Activated CD4-positive, CD25-positive, alpha-beta regulatory T cell treated with anti-CD3 and anti-CD28 coated beads, Interleukin-2, amount 50 U/mL, for 24 hours (primary cell): ENCODE measurements at regions not wholly inside any gene's neighbourhood (a gene's known extent, or its start where the extent isn't known, plus 50 kb on each side); places are given as distances from the start of the nearest gene placed in this dataset.
"Not testable (repeated sequence)": the region's sequence is repeated elsewhere in the genome, so short reads cannot be mapped to it uniquely, and the experiment has no call there.

Experiments used
- ATAC-seq, 2 donors: fragments of 150-1000 bp; cut with Tn5 transposase; one replicate each; pipeline ENCODE4 v1.10.0; 2021; ENCODE audit warnings: mild to moderate bottlenecking in 1 of 2, moderate library complexity in 1 of 2

GRCh38 chr7:125971656-125972055 lies 1042.0 kb upstream of the POT1 start:
- ATAC-seq, result no peak

GRCh38 chr7:125966278-125967048 lies 1036.8 kb upstream of the POT1 start:
- no peak for ATAC-seq

DNA sequence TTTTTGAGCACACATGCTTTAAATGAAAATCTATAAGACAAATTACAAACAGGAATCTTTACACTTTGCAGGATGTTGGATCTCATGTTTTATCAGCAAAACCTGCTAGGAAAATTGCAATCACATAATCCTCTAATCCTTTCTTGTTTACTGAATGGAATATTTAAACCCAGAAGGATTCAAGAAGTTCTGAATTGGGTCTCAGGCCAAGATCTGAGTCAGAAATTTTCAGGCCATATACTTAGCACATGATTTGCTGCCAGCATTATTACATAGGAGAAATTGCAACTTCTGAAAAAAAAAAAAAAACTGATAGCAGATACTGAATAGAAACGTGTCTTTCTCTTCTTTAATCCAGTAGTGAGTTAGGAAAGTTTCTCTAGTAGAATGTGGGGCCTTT lies 1005.3 kb upstream of the POT1 start:
- no peak for ATAC-seq

- no peak for ATAC-seq
Measured at GRCh38 chr7:125934539-125934938, 1004.9 kb upstream of the POT1 start.

DNA sequence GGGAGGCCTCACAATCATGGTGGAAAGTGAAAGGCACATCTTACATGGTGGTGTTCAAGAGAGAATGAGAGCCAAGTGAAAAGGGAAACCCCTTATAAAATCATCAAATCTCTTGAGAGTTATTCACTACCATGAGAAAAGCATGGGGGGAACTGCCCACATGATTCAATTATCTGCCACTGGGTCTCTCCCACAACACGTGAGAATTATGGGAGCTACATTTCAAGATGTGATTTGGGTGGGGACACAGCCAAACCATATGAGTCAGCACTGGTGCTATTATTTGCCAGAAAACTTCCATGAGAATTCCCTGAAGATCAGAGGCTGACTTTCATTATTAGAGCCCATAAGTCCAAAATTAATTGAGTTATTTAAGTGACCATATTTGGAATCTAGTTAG lies 1001.2 kb upstream of the POT1 start:
- ATAC-seq, result no peak

DNA sequence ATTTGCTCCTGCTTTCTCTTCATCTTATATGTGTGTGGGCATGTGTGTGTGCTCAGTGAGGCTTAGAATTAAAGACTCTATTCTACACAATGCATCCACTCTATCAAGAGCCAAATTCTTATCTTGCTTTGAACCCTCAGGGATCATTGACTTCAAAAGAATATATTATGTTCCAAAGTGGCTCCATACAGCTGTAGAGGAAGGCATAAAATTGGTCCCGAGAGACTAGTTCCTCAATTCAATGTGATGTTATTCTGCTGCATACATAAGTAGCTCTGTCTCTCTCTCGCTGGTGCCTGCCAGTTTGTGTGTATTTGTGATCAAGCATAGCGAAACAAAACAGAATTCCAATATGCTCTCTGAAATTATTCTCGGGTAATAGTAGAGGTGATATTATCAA lies 997.9 kb upstream of the POT1 start:
- ATAC-seq, result no peak

DNA sequence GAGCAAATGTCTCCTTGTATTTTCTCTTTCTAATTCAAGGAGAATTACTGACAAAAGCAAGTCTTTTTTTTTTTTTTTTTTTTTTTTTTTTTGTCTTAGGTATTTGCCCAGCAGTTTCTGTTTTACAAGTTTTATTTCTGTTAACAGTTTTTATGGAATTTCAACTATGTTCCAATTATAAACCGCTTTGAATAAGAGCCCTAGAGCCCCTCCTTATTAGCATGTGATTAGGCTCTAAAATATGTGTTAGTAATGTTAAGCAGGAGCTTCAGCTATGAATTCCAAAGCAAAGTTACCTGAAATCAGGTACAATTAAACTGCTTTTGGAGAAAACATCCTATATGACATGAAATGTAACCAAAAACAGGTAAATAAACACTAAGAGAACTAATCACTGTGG lies 997.0 kb upstream of the POT1 start:
- ATAC-seq, result no peak

DNA sequence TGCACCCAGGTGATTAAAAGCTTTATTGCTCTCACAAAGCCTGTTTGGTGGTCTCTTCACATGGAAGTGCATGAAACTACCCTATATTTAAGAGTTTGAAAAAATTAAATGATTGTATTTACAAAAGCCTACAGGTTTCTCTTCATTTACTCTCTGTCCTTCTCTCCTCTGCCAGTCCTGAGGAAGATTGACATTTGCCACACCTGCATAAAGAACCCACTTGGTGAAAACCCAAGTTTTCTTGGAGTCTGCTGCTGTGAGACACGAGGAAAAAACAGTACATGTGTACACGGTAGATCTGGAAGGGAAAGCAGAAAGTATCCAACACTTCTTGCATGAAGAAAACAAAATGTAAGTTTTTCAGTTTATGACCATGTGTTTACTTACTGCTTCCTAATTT lies 994.4 kb upstream of the POT1 start:
- no peak for ATAC-seq

GRCh38 chr7:125915381-125915948 lies 985.8 kb upstream of the POT1 start:
- ATAC-seq, result not testable (repeated sequence)

GRCh38 chr7:125908711-125909110 lies 979.1 kb upstream of the POT1 start:
- no peak for ATAC-seq

DNA sequence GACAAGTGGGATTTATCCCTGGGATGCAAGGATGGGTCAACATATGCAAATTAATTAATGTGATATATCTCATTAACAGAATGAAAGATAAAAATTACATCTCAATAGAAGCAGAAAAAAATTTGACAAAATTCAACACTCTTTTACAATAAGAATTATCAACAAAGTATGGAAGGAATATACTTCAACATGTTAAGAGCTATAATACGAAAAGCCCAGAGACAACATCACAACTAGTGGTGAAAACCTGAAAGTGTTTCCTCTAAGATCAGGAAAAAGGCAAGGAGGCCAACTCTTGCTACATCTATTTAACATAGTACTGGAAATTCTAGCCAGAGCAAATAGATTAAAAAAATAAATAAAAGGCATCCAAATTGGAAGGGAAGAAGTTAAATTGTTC lies 970.0 kb upstream of the POT1 start:
- ATAC-seq, result no peak

DNA sequence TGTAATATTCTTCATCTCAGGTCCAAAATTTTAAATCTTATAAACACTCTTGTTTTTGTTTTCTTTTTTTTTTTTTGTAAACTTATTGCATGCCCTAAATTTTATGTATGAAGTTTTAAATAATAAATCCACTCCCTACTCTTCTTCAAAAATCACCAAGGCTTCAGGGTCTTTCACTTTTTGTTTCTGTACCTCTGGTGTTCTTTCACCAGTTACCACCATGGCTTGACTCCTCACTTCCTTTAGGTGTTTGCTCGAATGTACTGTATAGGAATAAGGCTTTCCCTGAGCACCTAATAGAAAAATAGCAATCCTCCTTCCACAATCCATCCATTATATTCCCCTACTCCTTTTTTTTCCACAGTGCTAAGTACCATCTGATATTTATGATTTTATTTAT lies 962.8 kb upstream of the POT1 start:
- no peak for ATAC-seq

GRCh38 chr7:125878988-125879387 lies 949.4 kb upstream of the POT1 start:
- no peak for ATAC-seq

DNA sequence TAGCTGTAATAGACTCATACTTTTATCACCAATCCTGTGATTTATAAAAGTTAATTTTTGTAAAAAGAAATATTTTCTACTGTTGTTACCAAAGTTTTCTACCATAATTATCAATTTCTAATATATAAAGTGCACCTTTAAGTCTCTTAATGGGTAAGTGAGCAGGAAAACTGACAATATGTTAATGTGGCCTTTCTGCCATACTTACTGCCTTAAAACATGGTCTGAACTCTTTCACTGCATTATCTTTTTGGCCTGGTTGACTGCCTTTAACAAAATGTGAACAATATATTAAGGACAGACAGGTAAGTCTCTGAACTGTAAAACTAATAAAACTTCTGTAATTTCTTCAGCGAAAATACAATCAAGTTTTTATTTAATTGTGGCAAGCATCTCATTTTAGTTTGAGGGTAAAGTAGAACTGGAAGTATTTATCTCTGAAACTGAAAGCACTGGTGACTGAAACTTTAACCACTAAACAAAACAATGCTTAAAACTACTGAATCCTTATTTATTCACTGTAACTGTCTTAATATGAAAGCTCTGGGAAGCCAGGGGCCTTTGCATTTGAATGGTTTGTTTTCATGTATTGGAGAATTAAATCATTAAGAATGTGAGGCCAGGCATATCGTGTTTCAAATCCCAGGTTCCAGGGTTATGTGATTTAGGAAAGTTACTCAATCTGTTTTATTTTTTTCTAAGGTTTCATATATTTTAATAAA lies 948.8 kb upstream of the POT1 start:
- ATAC-seq, result no peak

DNA sequence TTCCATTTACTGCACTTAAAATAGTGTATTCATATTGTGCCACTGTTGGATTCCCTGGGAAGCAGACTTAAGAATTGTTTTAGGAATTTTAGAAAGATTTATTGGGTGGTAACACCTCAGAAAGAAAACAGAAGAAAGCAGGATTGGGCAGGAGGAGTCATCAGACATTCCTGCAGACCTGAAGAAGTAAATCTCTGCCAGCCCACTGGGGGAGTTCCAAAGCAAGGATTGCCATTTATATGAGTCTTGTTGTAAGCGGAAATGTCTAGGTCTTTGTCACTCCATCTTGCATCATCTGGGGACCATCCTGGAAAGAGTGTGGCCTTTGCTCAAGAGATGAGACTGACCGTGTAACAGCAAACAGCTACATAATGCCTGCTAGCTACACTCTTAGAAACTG lies 947.6 kb upstream of the POT1 start:
- no peak for ATAC-seq

DNA sequence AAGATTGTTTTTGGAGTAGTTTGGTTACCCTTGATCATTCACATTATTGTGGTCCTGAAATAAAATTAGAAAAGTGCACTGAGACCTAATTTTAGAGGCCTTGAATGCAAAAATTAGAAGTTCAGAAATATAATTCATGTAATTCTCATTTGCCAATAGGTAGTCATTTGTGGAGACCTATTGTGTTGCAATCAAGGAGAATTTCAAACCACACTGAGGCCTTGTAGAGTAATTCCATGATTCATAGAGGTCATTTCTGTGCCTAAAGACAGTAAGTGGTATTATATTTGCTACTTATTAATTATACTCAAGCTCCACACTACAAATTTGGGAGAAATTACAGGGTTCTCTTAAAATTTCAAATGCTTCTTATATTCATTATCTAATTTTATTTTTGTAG lies 946.8 kb upstream of the POT1 start:
- ATAC-seq, result no peak

GRCh38 chr7:125871431-125871830 lies 941.8 kb upstream of the POT1 start:
- no peak for ATAC-seq

- ATAC-seq, result no peak
Measured at GRCh38 chr7:125857606-125858005, 928.0 kb upstream of the POT1 start.

DNA sequence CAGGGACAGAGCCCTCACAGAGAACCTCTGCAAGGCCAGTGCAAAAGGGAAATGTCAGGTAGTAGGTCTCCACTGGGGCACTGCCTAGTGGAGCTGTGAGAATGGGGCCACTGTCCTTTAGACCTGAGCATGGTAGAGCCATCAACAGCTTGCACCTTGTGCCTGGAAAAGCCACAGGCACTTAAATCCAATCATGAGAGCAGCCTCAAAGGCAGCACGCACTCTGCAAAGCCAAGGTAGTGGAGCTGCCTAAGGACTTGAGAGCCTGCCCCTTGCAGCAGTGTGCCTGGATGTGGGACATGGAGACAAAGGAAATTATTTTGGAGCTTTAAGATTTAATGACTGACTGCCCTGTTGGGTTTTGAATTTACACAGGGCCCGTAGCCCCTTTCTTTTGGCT lies 918.5 kb upstream of the POT1 start:
- no peak for ATAC-seq

GRCh38 chr7:125847692-125848091 lies 918.1 kb upstream of the POT1 start:
- ATAC-seq, result no peak

GRCh38 chr7:125847055-125847454 lies 917.4 kb upstream of the POT1 start:
- no peak for ATAC-seq

DNA sequence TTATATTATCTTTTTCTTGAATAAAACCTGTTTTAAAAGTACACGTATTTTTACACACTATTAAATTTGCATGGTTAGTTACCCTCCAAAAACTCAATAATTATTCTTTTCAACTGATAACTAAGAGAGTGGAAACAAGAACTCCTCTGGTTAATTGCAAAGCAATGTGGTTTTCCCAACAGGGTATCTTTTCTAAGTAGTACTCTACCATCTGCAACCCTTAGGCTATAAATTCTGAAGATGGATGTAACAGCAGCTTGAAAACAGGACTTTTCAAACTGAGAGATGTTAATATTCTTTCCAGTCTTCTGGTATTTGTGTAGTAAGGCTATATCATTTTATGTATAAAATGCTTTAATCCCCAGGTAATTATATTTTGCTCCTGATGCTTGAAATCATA lies 916.1 kb upstream of the POT1 start:
- no peak for ATAC-seq

DNA sequence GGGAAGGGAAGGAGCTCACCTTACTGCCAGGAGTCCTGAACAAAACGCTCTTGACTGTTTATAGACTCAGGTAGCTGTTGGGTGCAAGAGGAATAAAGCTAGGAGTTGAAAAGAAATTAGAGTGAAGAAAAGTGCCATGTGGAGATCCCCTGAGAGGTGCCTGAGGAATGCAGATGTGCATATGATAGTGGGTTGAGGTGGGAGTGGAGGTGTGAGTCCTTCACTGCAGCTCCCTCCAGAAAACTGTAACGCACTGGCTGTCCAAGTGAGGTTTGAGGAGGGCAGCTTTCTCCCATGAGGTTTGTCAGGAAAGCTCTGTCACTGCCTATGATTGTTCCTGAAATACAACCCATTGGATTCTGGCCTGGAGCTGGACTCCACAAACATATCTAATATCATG lies 904.8 kb upstream of the POT1 start:
- no peak for ATAC-seq

GRCh38 chr7:125833839-125834238 lies 904.2 kb upstream of the POT1 start:
- ATAC-seq, result no peak
